ENCODE measurements at regions not wholly inside any gene's neighbourhood (a gene's known extent, or its start where the extent isn't known, plus 50 kb on each side); places are given as distances from the start of the nearest gene placed in this dataset.

DNA sequence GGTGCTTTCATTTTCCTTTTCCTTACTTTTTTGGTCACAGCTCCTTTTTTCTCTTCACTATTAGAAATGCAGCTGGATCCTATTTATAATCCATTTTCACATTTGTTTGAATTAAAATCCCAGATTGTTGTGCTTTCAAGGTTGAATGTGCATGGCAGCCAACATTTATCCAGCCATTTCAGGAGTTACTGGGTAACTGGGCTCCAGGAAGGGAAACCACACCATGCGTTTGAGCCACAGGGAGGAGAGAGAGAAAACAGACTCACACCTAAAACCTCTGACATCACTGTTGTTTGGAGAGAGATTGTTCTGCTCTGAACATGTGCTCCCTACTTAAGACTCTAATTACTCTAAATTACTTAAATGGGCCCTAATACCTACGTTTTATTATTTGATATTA, 173.4 kb downstream of the BMP2 start:
- POLR2A ChIA-PET, result no interaction called here
- DNase-seq (no peak), ATAC-seq (replicated peaks in 1 of 4) (no peak)
- Histone ChIP-seq H3K27me3 (replicated peaks in 1 of 2; ENCODE audit: control insufficient read depth in 2 of 2, extremely low read depth in 1 of 2, insufficient read depth in 2 of 2, low read length in 1 of 2) (no peaks in the 10 kb centered on the region), H3K4me3 (ENCODE audit: control insufficient read depth in 1 of 2, extremely low read depth in 1 of 2, low read length in 1 of 2) (no peak overlapping the region), H3K27ac (ENCODE audit: low read length) (no peak overlapping the region), H3K4me1 (ENCODE audit: control insufficient read depth in 1 of 2, extremely low read depth in 1 of 2, insufficient read depth in 2 of 2, low read length in 2 of 2) (no peaks in the 10 kb centered on the region), H3K9me3 (no peaks in the 10 kb centered on the region), H3K36me3 (ENCODE audit: control insufficient read depth in 2 of 2, extremely low read depth in 1 of 2, insufficient read depth in 1 of 2, low read length in 1 of 2) (no peaks in the 10 kb centered on the region)
- H3K4me1 Mint-ChIP-seq, result no peaks in the 10 kb centered on the region
- no peak overlapping the region for H3K27ac Mint-ChIP-seq
- H3K36me3 Mint-ChIP-seq, result no peaks in the 10 kb centered on the region
- peaks cover 10 to 11% (median 10%) of the 10 kb centered on the region in 3 donors for H3K9me3 Mint-ChIP-seq
- H3K27me3 Mint-ChIP-seq, result no peaks in the 10 kb centered on the region
- no CpG with 5 or more reads among the region's 2 CpGs for WGBS (ENCODE audit: insufficient coverage)
- no peak overlapping the region for H3K4me3 Mint-ChIP-seq
- CTCF ChIA-PET, result no interaction called here

DNA sequence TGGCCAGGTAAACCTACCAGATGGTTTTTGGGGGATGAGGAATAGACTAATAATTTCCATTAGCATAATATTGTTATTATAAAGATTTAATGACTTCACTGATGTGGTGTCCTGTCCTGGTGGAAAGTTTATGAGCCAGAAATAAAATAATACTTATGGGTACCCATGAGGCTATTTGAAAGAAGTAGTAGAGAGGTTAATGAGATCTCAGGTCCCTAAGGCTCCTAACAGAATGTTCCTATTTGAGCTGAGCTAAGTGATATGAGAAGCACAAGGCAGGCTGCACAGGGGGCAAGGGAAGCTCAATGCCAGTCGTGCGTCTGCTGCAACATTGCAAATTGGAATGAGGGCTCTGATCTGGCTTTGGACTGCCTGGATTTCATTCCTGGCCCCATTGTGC, 174.1 kb downstream of the BMP2 start:
- CTCF ChIA-PET, result no interaction called here
- POLR2A ChIA-PET, result no interaction called here
- H3K27me3 ChIP-seq (replicated peaks in 1 of 2; ENCODE audit: control insufficient read depth in 2 of 2, extremely low read depth in 1 of 2, insufficient read depth in 2 of 2, low read length in 1 of 2), result no peaks in the 10 kb centered on the region
- Mint-ChIP-seq H3K36me3 (no peaks in the 10 kb centered on the region), H3K27ac (no peak overlapping the region), H3K9me3 (peaks cover 10 to 12% (median 11%) of the 10 kb centered on the region in 3 donors), H3K4me3 (no peak overlapping the region), H3K27me3 (no peaks in the 10 kb centered on the region), H3K4me1 (no peaks in the 10 kb centered on the region)
- DNase-seq (no peak), ATAC-seq (replicated peaks in 1 of 4) (no peak)
- 91% methylated on average over 2 of the region's 2 CpGs for WGBS (ENCODE audit: insufficient coverage)
- no peaks in the 10 kb centered on the region for H3K36me3 ChIP-seq (ENCODE audit: control insufficient read depth in 2 of 2, extremely low read depth in 1 of 2, insufficient read depth in 1 of 2, low read length in 1 of 2)
- no peaks in the 10 kb centered on the region for H3K9me3 ChIP-seq
- no peak overlapping the region for H3K4me3 ChIP-seq (ENCODE audit: control insufficient read depth in 1 of 2, extremely low read depth in 1 of 2, low read length in 1 of 2)
- no peak overlapping the region for H3K27ac ChIP-seq (ENCODE audit: low read length)
- no peaks in the 10 kb centered on the region for H3K4me1 ChIP-seq (ENCODE audit: control insufficient read depth in 1 of 2, extremely low read depth in 1 of 2, insufficient read depth in 2 of 2, low read length in 2 of 2)

DNA sequence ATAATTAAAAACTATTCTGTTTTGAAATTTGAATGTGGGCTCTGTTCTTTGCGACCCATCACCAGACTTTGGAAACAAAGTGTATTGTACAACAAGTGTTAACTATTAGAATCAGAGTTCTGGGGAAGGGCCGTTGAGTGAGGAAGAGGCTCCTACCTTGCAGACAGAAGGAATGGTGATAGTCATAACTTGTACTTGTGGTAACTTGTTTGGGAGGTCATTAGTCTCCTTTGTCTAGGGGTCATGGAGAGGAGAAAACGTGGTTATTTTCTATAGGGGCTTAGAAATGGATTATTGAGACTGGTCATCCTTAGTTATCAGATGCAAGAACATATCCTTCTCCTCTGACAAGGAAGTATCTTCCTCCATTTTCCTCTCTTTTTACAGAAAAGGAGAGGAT, 174.8 kb downstream of the BMP2 start:
- Histone ChIP-seq H3K36me3 (ENCODE audit: control insufficient read depth in 2 of 2, extremely low read depth in 1 of 2, insufficient read depth in 1 of 2, low read length in 1 of 2) (no peaks in the 10 kb centered on the region), H3K4me3 (ENCODE audit: control insufficient read depth in 1 of 2, extremely low read depth in 1 of 2, low read length in 1 of 2) (no peak overlapping the region), H3K27ac (ENCODE audit: low read length) (no peak overlapping the region), H3K27me3 (replicated peaks in 1 of 2; ENCODE audit: control insufficient read depth in 2 of 2, extremely low read depth in 1 of 2, insufficient read depth in 2 of 2, low read length in 1 of 2) (no peaks in the 10 kb centered on the region), H3K4me1 (ENCODE audit: control insufficient read depth in 1 of 2, extremely low read depth in 1 of 2, insufficient read depth in 2 of 2, low read length in 2 of 2) (no peaks in the 10 kb centered on the region), H3K9me3 (no peaks in the 10 kb centered on the region)
- ATAC-seq (replicated peaks in 1 of 4), result no peak
- ChIA-PET POLR2A (no interaction called here), CTCF (no interaction called here)
- 80% methylated on average over 1 of the region's 3 CpGs for WGBS (ENCODE audit: insufficient coverage)
- DNase-seq, result no peak
- Mint-ChIP-seq H3K4me1 (no peaks in the 10 kb centered on the region), H3K36me3 (no peaks in the 10 kb centered on the region), H3K9me3 (peaks cover 5 to 7% (median 6%) of the 10 kb centered on the region in 3 donors), H3K27ac (no peak overlapping the region), H3K27me3 (no peaks in the 10 kb centered on the region), H3K4me3 (no peak overlapping the region)

DNA sequence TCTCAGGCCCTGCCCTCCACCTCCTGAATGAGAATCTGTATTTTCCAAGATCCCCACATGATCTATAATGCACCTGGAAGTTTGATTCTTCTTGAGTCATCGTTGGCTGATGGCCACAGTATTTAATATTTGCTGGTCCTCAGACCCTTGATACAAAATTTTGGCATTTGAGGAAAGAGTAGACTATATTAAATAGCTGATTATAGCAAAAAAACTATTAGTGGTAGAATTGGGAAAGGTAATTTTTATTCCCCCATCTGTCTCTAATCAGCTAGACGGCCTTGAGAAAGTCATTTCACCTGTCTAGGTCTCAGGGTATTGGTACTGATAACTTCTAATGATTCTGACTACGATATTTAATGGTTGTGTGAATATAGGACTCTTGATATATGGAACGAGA, 176.8 kb downstream of the BMP2 start:
- WGBS (ENCODE audit: insufficient coverage), result no CpG with 5 or more reads among the region's 4 CpGs
- Mint-ChIP-seq H3K4me1 (no peaks in the 10 kb centered on the region), H3K27ac (no peak overlapping the region), H3K36me3 (no peaks in the 10 kb centered on the region), H3K27me3 (no peaks in the 10 kb centered on the region), H3K9me3 (peaks cover 0 to 6% (median 4%) of the 10 kb centered on the region in 3 donors), H3K4me3 (no peak overlapping the region)
- H3K9me3 ChIP-seq, result no peaks in the 10 kb centered on the region
- H3K4me1 ChIP-seq (ENCODE audit: control insufficient read depth in 1 of 2, extremely low read depth in 1 of 2, insufficient read depth in 2 of 2, low read length in 2 of 2), result no peaks in the 10 kb centered on the region
- no peak overlapping the region for H3K4me3 ChIP-seq (ENCODE audit: control insufficient read depth in 1 of 2, extremely low read depth in 1 of 2, low read length in 1 of 2)
- no peaks in the 10 kb centered on the region for H3K27me3 ChIP-seq (replicated peaks in 1 of 2; ENCODE audit: control insufficient read depth in 2 of 2, extremely low read depth in 1 of 2, insufficient read depth in 2 of 2, low read length in 1 of 2)
- H3K27ac ChIP-seq (ENCODE audit: low read length), result no peak overlapping the region
- no peak for DNase-seq
- ChIA-PET POLR2A (no interaction called here), CTCF (no interaction called here)
- ATAC-seq (replicated peaks in 1 of 4), result no peak
- H3K36me3 ChIP-seq (ENCODE audit: control insufficient read depth in 2 of 2, extremely low read depth in 1 of 2, insufficient read depth in 1 of 2, low read length in 1 of 2), result no peaks in the 10 kb centered on the region

DNA sequence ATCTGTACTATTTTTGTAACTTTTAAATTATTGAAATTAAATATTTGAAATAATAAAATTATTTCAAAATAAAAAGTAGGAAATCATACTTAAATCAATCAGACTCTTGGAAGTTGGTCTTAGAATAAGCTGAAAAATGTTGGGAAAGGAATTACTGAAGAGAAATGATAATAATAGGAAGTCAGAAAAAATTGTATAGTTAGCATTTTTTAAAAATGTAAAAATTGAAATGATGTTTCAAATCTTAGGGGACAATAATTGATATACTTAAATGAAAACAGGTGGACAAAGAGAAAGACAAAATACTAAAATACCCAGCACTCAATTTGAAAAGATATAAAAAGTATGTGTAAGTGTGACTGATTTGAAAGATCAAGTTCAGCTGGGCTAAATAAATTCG, 186.1 kb downstream of the BMP2 start:
- Histone ChIP-seq H3K27me3 (replicated peaks in 1 of 2; ENCODE audit: control insufficient read depth in 2 of 2, extremely low read depth in 1 of 2, insufficient read depth in 2 of 2, low read length in 1 of 2) (no peaks in the 10 kb centered on the region), H3K9me3 (no peaks in the 10 kb centered on the region), H3K4me1 (ENCODE audit: control insufficient read depth in 1 of 2, extremely low read depth in 1 of 2, insufficient read depth in 2 of 2, low read length in 2 of 2) (no peaks in the 10 kb centered on the region), H3K4me3 (ENCODE audit: control insufficient read depth in 1 of 2, extremely low read depth in 1 of 2, low read length in 1 of 2) (no peak overlapping the region), H3K36me3 (ENCODE audit: control insufficient read depth in 2 of 2, extremely low read depth in 1 of 2, insufficient read depth in 1 of 2, low read length in 1 of 2) (no peaks in the 10 kb centered on the region), H3K27ac (ENCODE audit: low read length) (no peak overlapping the region)
- no peaks in the 10 kb centered on the region for H3K36me3 Mint-ChIP-seq
- peaks cover 11 to 25% (median 23%) of the 10 kb centered on the region in 3 donors for H3K9me3 Mint-ChIP-seq
- ChIA-PET POLR2A (no interaction called here), CTCF (no interaction called here)
- H3K4me1 Mint-ChIP-seq, result no peaks in the 10 kb centered on the region
- H3K27me3 Mint-ChIP-seq, result no peaks in the 10 kb centered on the region
- no peak overlapping the region for H3K27ac Mint-ChIP-seq
- no CpG with 5 or more reads among the region's 1 CpG for WGBS (ENCODE audit: insufficient coverage)
- no peak for DNase-seq
- ATAC-seq (replicated peaks in 1 of 4), result no peak
- no peak overlapping the region for H3K4me3 Mint-ChIP-seq

DNA sequence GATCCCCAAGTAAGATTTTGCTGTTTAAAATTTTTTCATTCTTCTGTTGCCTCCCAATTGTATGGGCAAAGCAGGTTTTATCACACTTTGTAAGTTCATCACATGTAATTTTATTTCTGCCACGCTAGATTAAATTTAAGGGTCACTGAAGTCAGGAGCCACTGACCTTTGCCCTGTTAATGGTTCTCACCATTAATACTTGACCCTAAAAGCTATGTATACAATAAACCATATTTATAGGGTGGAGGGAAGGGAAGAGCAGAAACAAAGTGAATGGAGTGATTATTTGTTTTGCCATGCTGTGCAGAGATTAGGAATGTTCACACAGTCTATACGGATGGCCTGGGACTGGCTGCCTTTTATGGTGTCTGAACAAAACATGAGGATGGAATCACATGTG, 186.7 kb downstream of the BMP2 start:
- no peaks in the 10 kb centered on the region for H3K4me1 ChIP-seq (ENCODE audit: control insufficient read depth in 1 of 2, extremely low read depth in 1 of 2, insufficient read depth in 2 of 2, low read length in 2 of 2)
- no peaks in the 10 kb centered on the region for H3K36me3 ChIP-seq (ENCODE audit: control insufficient read depth in 2 of 2, extremely low read depth in 1 of 2, insufficient read depth in 1 of 2, low read length in 1 of 2)
- no peak overlapping the region for H3K4me3 Mint-ChIP-seq
- CTCF ChIA-PET, result no interaction called here
- no peak for DNase-seq
- POLR2A ChIA-PET, result no interaction called here
- no peaks in the 10 kb centered on the region for H3K27me3 Mint-ChIP-seq
- WGBS (ENCODE audit: insufficient coverage), result 83% methylated on average over 1 of the region's 2 CpGs
- no peak overlapping the region for H3K4me3 ChIP-seq (ENCODE audit: control insufficient read depth in 1 of 2, extremely low read depth in 1 of 2, low read length in 1 of 2)
- no peaks in the 10 kb centered on the region for H3K4me1 Mint-ChIP-seq
- H3K9me3 ChIP-seq, result no peaks in the 10 kb centered on the region
- H3K27me3 ChIP-seq (replicated peaks in 1 of 2; ENCODE audit: control insufficient read depth in 2 of 2, extremely low read depth in 1 of 2, insufficient read depth in 2 of 2, low read length in 1 of 2), result no peaks in the 10 kb centered on the region
- H3K27ac Mint-ChIP-seq, result no peak overlapping the region
- no peaks in the 10 kb centered on the region for H3K36me3 Mint-ChIP-seq
- no peak for ATAC-seq (replicated peaks in 1 of 4)
- peaks cover 11 to 25% (median 23%) of the 10 kb centered on the region in 3 donors for H3K9me3 Mint-ChIP-seq
- no peak overlapping the region for H3K27ac ChIP-seq (ENCODE audit: low read length)

DNA sequence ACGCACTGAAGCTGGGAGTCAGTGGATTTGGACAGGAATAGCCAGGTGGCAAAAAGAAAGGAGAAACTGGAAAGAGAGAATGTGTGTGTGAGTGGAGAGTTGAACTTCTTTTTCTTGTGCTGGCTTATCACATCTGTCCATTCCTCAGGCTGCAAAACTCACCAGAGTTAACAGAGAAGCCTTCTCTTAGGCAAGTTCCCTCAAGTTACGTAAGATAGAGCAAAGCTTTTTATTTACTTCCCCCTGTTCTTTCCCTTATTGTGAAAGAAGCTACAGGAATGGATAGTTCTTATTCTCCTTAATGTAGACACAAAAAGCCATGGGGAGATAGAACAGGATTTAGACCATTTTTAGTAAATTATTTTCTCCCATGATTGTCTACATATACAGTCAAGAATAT, 188.6 kb downstream of the BMP2 start:
- DNase-seq, result no peak
- Mint-ChIP-seq H3K27me3 (no peaks in the 10 kb centered on the region), H3K27ac (no peak overlapping the region), H3K4me1 (no peaks in the 10 kb centered on the region), H3K36me3 (no peaks in the 10 kb centered on the region), H3K4me3 (no peak overlapping the region), H3K9me3 (peaks cover 15 to 16% (median 15%) of the 10 kb centered on the region in 3 donors)
- ChIA-PET CTCF (no interaction called here), POLR2A (no interaction called here)
- Histone ChIP-seq H3K27ac (ENCODE audit: low read length) (no peak overlapping the region), H3K27me3 (replicated peaks in 1 of 2; ENCODE audit: control insufficient read depth in 2 of 2, extremely low read depth in 1 of 2, insufficient read depth in 2 of 2, low read length in 1 of 2) (no peaks in the 10 kb centered on the region), H3K4me3 (ENCODE audit: control insufficient read depth in 1 of 2, extremely low read depth in 1 of 2, low read length in 1 of 2) (no peak overlapping the region), H3K9me3 (no peaks in the 10 kb centered on the region), H3K36me3 (ENCODE audit: control insufficient read depth in 2 of 2, extremely low read depth in 1 of 2, insufficient read depth in 1 of 2, low read length in 1 of 2) (no peaks in the 10 kb centered on the region), H3K4me1 (ENCODE audit: control insufficient read depth in 1 of 2, extremely low read depth in 1 of 2, insufficient read depth in 2 of 2, low read length in 2 of 2) (no peaks in the 10 kb centered on the region)
- WGBS (ENCODE audit: insufficient coverage), result 89% methylated on average over 1 of the region's 2 CpGs
- ATAC-seq (replicated peaks in 1 of 4), result no peak

Measured in T-cell (primary cell).